HK-2 (cell line): ENCODE measurements at regions not wholly inside any gene's neighbourhood (a gene's known extent, or its start where the extent isn't known, plus 50 kb on each side); places are given as distances from the start of the nearest gene placed in this dataset.
A peak's percentile ranks its signal among the peaks of the same experiment; 100 is the strongest.

Experiments
- DNase-seq: peaks from one replicate; pipeline ENCODE4 v3.0.0-alpha.2; 2018; ENCODE audit not compliant: unreplicated experiment

GRCh38 chrX:131703646-131704045, 159.8 kb downstream of the OR13H1 start:
- no peak for DNase-seq

- peak; percentile 2 for DNase-seq
Measured at GRCh38 chrX:131704136-131704695, 160.3 kb downstream of the OR13H1 start.

- DNase-seq, result no peak
Measured at GRCh38 chrX:131709553-131709952, 165.7 kb downstream of the OR13H1 start.

- no peak for DNase-seq
Measured at GRCh38 chrX:131711478-131711867, 167.6 kb downstream of the OR13H1 start.

- DNase-seq, result no peak
Measured at GRCh38 chrX:131723646-131724045, 179.8 kb downstream of the OR13H1 start.

GRCh38 chrX:131724292-131724691, 180.4 kb downstream of the OR13H1 start:
- no peak for DNase-seq

- DNase-seq, result no peak
Measured at GRCh38 chrX:131725001-131725654, 181.3 kb downstream of the OR13H1 start.

- no peak for DNase-seq
Measured at GRCh38 chrX:131727778-131728177, 183.9 kb downstream of the OR13H1 start.

GRCh38 chrX:131728295-131729145, 184.6 kb downstream of the OR13H1 start:
- DNase-seq, result no peak

- no peak for DNase-seq
Measured at GRCh38 chrX:131729295-131729694, 185.4 kb downstream of the OR13H1 start.

GRCh38 chrX:131734621-131735020, 190.7 kb downstream of the OR13H1 start:
- DNase-seq, result no peak

GRCh38 chrX:131735127-131735526, 191.3 kb downstream of the OR13H1 start:
- DNase-seq, result no peak

GRCh38 chrX:131739823-131740222, 195.9 kb downstream of the OR13H1 start:
- DNase-seq, result no peak

- no peak for DNase-seq
Measured at GRCh38 chrX:131741103-131741581, 197.3 kb downstream of the OR13H1 start.

GRCh38 chrX:131745942-131746489, 202.1 kb downstream of the OR13H1 start:
- DNase-seq, result no peak

- peak; percentile 19 for DNase-seq
Measured at GRCh38 chrX:131746491-131746968, 202.7 kb downstream of the OR13H1 start.

- no peak for DNase-seq
Measured at GRCh38 chrX:131747173-131747572, 203.3 kb downstream of the OR13H1 start.

GRCh38 chrX:131752493-131753198, 208.8 kb downstream of the OR13H1 start:
- DNase-seq, result no peak

- no peak for DNase-seq
Measured at GRCh38 chrX:131762802-131763234, 218.9 kb downstream of the OR13H1 start.

- DNase-seq, result no peak
Measured at GRCh38 chrX:131763674-131764073, 219.8 kb downstream of the OR13H1 start.

- DNase-seq, result no peak
Measured at GRCh38 chrX:131764216-131764615, 220.3 kb downstream of the OR13H1 start.
